ENCODE measurements at regions not wholly inside any gene's neighbourhood (a gene's known extent, or its start where the extent isn't known, plus 50 kb on each side); places are given as distances from the start of the nearest gene placed in this dataset.

DNA sequence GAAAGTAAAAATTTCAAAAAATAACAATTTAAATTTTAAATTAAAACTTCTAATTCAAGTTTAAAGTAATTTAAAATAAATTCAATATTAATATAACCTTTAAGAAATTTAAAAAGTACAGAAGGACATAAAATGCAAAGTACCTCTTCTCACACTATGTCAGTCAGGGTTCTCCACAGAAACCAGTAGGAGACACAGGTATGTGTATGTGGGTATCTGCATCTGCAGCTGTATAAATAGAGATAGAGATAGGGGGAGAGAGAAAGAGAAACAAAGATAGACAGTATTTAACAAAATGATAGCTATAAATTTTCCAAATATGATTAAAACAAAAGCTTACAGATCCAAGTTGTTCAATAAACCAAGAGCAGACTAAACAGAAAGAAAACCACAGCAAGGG is 190.8 kb downstream of the ERMARD start:
- no peak for DNase-seq (ENCODE audit: low read depth)
- H3K4me3 ChIP-seq (ENCODE audit: control insufficient read depth, low read depth, low read length) = no peak overlapping the region
- TF ChIP-seq, protein P1, sequence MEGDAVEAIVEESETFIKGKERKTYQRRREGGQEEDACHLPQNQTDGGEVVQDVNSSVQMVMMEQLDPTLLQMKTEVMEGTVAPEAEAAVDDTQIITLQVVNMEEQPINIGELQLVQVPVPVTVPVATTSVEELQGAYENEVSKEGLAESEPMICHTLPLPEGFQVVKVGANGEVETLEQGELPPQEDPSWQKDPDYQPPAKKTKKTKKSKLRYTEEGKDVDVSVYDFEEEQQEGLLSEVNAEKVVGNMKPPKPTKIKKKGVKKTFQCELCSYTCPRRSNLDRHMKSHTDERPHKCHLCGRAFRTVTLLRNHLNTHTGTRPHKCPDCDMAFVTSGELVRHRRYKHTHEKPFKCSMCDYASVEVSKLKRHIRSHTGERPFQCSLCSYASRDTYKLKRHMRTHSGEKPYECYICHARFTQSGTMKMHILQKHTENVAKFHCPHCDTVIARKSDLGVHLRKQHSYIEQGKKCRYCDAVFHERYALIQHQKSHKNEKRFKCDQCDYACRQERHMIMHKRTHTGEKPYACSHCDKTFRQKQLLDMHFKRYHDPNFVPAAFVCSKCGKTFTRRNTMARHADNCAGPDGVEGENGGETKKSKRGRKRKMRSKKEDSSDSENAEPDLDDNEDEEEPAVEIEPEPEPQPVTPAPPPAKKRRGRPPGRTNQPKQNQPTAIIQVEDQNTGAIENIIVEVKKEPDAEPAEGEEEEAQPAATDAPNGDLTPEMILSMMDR (IDR thresholded peaks at IDR 0.05; ENCODE audit: control insufficient read depth, insufficient read depth, low read depth, low read length, missing control alignments) = no peak

DNA sequence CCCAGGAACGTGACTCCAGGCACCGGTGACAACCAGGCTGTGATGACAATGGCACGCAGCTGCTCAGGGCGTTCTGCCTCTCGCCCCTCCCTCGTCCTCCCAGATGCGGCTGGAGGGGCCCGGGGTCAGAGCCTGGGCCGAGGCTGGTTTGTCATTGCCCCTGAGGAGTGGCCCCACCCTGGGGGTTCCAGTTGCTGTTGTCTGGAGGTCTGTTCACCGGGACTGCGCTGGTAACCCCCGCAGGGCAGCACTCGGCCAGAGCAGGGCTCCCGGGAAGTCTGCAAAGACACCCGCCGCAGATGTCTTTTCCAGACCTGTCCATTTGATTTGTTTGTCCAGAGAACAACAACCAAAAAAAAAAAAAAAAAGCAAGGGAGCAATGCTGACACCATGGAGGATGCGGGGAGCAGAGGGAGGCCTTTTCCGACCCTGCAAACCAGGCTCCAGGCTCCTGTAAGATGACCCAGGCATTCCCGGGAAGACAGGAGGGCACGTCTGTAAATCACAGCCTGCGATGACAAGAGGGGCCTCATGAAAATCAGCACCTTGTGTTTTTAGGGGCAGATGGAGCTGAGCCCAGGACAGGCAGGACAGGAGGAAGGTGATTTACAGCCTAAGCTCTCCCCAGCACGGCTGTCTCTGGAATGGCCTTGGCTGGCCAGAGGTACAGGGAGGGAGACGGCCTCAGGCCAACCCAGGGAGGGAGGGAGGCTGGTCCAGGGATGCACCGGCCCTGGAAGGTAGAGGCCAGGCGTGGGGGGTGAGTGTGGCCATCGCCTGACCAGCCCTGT is 189.3 kb downstream of the ERMARD start:
- TF ChIP-seq, protein P1 (IDR thresholded peaks at IDR 0.05; ENCODE audit: control insufficient read depth, insufficient read depth, low read depth, low read length, missing control alignments) = no peak
- no peak for DNase-seq (ENCODE audit: low read depth)
- H3K4me3 ChIP-seq (ENCODE audit: control insufficient read depth, low read depth, low read length) = no peak overlapping the region

DNA sequence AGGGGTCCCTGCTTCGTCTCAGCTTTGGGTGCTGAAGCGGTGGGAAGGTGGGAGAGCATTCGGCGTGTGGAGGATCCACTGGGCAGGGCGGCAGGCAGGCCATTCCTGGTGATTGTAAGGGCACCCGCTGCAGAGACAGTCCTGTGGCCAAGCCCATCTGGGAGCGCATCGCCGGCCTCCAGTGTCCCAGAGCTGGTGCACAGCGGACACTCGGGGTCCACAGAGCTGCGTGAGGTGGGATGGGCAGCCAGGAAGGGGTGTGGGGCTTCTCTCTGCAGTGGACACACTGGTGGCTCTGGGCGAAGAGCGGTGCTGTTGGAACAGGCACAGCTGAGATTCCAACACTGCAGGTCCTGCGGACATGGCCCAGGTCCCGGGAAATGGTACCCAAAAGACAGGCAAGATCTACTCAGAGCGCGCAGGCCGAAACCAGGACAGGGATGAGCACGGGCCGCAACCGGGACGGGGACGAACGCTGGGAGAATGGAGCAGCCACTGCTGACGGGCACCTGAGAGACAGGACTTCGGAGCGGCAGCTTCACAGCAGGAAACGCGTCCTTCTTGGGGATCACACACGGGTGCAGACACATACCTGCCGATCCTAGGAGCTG is 188.2 kb downstream of the ERMARD start:
- DNase-seq (ENCODE audit: low read depth) = no peak
- TF ChIP-seq, protein P1 (IDR thresholded peaks at IDR 0.05; ENCODE audit: control insufficient read depth, insufficient read depth, low read depth, low read length, missing control alignments) = no peak
- no peak overlapping the region for H3K4me3 ChIP-seq (ENCODE audit: control insufficient read depth, low read depth, low read length)

DNA sequence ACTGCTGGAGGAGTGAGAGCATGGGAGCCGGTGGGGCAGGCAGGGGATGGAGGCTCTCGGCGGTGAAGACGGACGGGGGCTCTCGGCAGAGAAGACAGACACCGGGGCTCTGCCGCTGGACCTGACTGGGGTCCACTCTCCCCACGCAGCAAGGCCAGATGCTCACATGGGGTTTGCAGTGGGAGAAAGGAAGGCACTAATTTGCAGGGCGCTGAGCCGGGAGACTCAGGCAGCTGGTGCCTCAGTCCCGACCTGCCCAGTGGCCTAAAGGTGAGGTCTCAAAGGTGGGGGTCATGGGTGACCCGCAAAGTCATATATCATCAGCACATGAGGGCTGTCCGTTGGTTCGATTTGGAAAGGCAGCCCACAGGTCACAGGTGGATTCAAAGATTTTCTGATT is 187.3 kb downstream of the ERMARD start:
- TF ChIP-seq, protein P1 (IDR thresholded peaks at IDR 0.05; ENCODE audit: control insufficient read depth, insufficient read depth, low read depth, low read length, missing control alignments) = no peak
- no peak for DNase-seq (ENCODE audit: low read depth)
- no peak overlapping the region for H3K4me3 ChIP-seq (ENCODE audit: control insufficient read depth, low read depth, low read length)

DNA sequence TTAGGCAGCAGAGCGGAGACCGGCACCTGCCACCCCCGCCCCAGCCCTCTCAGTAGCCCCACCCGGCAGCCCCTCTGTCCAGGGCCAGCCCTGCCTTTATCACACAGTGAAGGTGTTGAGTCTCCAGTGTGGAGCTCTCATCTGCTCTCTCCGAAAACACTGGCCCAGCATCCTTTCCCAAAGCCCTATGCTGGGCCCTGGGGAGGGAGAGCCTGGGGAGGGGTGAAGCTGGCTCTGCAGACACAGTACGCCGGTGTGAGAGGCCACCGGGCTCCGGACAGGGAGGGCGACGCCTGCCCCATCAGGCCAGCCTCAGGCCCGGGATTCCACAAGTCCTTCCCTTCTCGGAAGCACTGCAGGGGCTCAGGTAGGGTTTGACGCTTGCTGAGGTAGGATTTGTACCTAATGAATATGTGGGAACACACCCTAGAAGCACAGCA is 186.9 kb downstream of the ERMARD start:
- TF ChIP-seq, protein P1 (IDR thresholded peaks at IDR 0.05; ENCODE audit: control insufficient read depth, insufficient read depth, low read depth, low read length, missing control alignments) = no peak
- H3K4me3 ChIP-seq (ENCODE audit: control insufficient read depth, low read depth, low read length) = no peak overlapping the region
- no peak for DNase-seq (ENCODE audit: low read depth)

DNA sequence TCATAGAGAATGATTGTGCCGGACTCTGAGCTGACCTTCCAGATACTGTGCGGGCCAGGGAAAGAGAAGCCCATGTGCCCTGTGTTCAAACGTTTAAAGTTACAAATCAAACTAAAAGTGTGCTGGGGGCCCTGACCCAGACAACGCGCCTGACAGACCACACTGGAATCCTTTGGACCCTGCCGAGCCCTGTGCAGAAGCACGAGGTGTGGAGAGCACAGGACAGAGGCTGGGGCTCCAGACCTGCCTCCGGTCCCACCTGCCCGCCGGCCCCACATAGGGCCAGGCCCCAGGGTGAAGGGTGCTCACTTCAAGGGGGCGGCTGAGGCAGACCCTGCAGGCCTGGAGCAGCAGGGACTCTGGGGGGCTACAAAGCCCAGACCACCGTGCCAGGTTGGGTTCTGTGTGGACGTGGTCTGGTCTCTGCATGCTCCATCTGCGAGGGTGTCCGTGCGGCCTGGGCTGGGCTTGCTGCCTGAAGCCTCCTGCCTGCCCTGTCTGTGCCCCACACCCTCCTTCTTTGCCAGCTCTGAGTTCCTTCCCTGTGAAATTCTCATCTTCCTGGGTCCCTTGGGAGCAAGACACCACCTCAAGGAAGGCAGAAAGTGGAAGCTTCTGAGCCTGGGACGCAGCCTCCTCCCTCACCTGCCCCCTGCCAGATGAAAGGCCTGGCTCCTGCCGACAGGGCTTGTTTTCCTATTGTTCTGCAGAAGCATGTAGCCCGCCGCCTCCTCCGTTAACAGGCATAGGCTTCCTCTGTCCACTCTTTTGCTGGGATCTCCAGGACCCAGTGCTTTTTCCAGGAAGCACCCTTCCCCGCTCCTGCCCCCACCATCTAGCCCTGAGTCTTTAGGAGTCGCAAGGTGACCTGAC is 186.2 kb downstream of the ERMARD start:
- DNase-seq (ENCODE audit: low read depth) = no peak
- TF ChIP-seq, protein P1 (IDR thresholded peaks at IDR 0.05; ENCODE audit: control insufficient read depth, insufficient read depth, low read depth, low read length, missing control alignments) = no peak
- no peak overlapping the region for H3K4me3 ChIP-seq (ENCODE audit: control insufficient read depth, low read depth, low read length)
